ENCODE measurements at regions not wholly inside any gene's neighbourhood (a gene's known extent, or its start where the extent isn't known, plus 50 kb on each side); places are given as distances from the start of the nearest gene placed in this dataset.

DNA sequence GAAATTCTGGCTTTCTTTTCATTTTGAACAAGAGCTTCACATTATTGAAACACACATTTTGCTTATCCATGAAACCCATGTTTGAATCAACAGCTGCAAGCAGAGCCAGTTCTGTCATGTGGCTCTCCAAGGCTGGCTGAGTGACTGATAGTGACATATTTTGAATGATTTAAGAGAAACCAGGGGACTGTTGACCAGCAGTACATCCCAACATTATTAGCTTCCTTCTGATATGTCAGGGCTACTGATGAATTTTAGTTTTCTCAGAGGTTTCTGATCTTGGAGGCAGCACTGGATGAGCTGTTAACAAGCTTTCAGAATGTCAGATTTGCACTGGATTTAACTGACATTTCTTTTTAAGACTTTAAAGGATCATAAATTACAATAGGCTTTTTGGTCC is 74.6 kb upstream of the GRXCR1 start:
- H3K4me1 Mint-ChIP-seq (ENCODE audit: low read depth, unreplicated experiment) = no peaks in the 10 kb centered on the region
- no peak overlapping the region for H3K27ac Mint-ChIP-seq (ENCODE audit: unreplicated experiment)
- ChIA-PET CTCF (interaction anchor here (1.2 kb wide), 1 partner anchor 249 kb away, joined by 3 read pairs; no protein-coding TSS in a partner anchor), POLR2A (no interaction called here)
- no peaks in the 10 kb centered on the region for H3K27me3 ChIP-seq (replicated peaks; ENCODE audit: control insufficient read depth, insufficient read depth, low read length)
- no peaks in the 10 kb centered on the region for H3K36me3 ChIP-seq (ENCODE audit: control insufficient read depth, insufficient read depth, low read length)
- H3K36me3 Mint-ChIP-seq (ENCODE audit: insufficient read depth, unreplicated experiment) = no peaks in the 10 kb centered on the region
- no peaks in the 10 kb centered on the region for H3K9me3 Mint-ChIP-seq (ENCODE audit: unreplicated experiment)
- no peaks in the 10 kb centered on the region for H3K9me3 ChIP-seq
- H3K4me3 ChIP-seq (ENCODE audit: low read depth, low read length) = no peak overlapping the region
- peaks cover 10% of the 10 kb centered on the region for H3K27me3 Mint-ChIP-seq (ENCODE audit: insufficient read depth, unreplicated experiment)
- H3K4me1 ChIP-seq = no peaks in the 10 kb centered on the region
- TF ChIP-seq, protein P1, sequence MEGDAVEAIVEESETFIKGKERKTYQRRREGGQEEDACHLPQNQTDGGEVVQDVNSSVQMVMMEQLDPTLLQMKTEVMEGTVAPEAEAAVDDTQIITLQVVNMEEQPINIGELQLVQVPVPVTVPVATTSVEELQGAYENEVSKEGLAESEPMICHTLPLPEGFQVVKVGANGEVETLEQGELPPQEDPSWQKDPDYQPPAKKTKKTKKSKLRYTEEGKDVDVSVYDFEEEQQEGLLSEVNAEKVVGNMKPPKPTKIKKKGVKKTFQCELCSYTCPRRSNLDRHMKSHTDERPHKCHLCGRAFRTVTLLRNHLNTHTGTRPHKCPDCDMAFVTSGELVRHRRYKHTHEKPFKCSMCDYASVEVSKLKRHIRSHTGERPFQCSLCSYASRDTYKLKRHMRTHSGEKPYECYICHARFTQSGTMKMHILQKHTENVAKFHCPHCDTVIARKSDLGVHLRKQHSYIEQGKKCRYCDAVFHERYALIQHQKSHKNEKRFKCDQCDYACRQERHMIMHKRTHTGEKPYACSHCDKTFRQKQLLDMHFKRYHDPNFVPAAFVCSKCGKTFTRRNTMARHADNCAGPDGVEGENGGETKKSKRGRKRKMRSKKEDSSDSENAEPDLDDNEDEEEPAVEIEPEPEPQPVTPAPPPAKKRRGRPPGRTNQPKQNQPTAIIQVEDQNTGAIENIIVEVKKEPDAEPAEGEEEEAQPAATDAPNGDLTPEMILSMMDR (IDR thresholded peaks at IDR 0.05; ENCODE audit: insufficient read depth in 1 of 2, low read depth in 1 of 2, low read length in 1 of 2, severe bottlenecking in 1 of 2, unreplicated experiment in 1 of 2) = no peak
- H3K4me3 Mint-ChIP-seq (ENCODE audit: unreplicated experiment) = no peak overlapping the region
- BruUV-seq (replicated peaks) = no TSS peak
- intact Hi-C loops (cut with micrococcal nuclease; ENCODE audit: unreplicated experiment) = loop anchor here (1.0 kb wide), 1 partner anchor 250 kb away; no protein-coding TSS in a partner anchor
- DNase-seq = no peak

DNA sequence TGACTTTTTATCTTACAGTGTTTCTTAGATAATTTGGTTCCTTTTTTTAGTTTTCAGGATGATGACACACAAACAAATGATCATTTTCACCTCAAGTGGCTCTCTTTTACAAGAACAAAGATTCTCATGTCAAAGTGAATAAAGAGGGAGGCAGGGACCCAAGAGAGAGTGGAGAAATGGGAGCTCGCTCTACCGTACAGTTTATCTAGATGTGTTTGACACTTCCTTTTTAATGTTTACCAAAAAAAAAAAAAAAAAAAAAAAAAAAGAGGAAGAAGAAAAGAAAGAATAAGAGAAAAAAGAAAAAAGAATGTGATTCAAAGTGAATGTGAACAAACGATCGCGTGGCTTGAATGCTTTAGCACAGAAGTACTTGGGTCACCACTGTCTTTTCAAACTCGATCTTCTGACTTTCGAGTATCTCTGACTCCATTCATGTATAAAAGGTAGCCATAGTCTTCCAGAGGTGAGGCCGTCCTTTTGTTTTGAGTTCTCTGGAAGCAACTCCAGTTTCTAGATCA is 75.6 kb upstream of the GRXCR1 start:
- no peaks in the 10 kb centered on the region for H3K4me1 Mint-ChIP-seq (ENCODE audit: low read depth, unreplicated experiment)
- Histone ChIP-seq H3K27me3 (replicated peaks; ENCODE audit: control insufficient read depth, insufficient read depth, low read length) (no peaks in the 10 kb centered on the region), H3K4me3 (ENCODE audit: low read depth, low read length) (no peak overlapping the region), H3K9me3 (no peaks in the 10 kb centered on the region), H3K36me3 (ENCODE audit: control insufficient read depth, insufficient read depth, low read length) (no peaks in the 10 kb centered on the region), H3K4me1 (no peaks in the 10 kb centered on the region)
- CTCF ChIA-PET = interaction anchor here (0.6 kb wide), 1 partner anchor 247 kb away, joined by 4 read pairs; no protein-coding TSS in a partner anchor
- no peak overlapping the region for H3K4me3 Mint-ChIP-seq (ENCODE audit: unreplicated experiment)
- intact Hi-C loops (cut with micrococcal nuclease; ENCODE audit: unreplicated experiment) = loop anchor here (1.0 kb wide), 1 partner anchor 249 kb away; no protein-coding TSS in a partner anchor
- no TSS peak for BruUV-seq (replicated peaks)
- POLR2A ChIA-PET = no interaction called here
- no peaks in the 10 kb centered on the region for H3K36me3 Mint-ChIP-seq (ENCODE audit: insufficient read depth, unreplicated experiment)
- TF ChIP-seq, protein P1 (IDR thresholded peaks at IDR 0.05; ENCODE audit: insufficient read depth in 1 of 2, low read depth in 1 of 2, low read length in 1 of 2, severe bottlenecking in 1 of 2, unreplicated experiment in 1 of 2) = no peak
- no peak overlapping the region for H3K27ac Mint-ChIP-seq (ENCODE audit: unreplicated experiment)
- no peaks in the 10 kb centered on the region for H3K9me3 Mint-ChIP-seq (ENCODE audit: unreplicated experiment)
- peaks cover 10% of the 10 kb centered on the region for H3K27me3 Mint-ChIP-seq (ENCODE audit: insufficient read depth, unreplicated experiment)
- DNase-seq = no peak

DNA sequence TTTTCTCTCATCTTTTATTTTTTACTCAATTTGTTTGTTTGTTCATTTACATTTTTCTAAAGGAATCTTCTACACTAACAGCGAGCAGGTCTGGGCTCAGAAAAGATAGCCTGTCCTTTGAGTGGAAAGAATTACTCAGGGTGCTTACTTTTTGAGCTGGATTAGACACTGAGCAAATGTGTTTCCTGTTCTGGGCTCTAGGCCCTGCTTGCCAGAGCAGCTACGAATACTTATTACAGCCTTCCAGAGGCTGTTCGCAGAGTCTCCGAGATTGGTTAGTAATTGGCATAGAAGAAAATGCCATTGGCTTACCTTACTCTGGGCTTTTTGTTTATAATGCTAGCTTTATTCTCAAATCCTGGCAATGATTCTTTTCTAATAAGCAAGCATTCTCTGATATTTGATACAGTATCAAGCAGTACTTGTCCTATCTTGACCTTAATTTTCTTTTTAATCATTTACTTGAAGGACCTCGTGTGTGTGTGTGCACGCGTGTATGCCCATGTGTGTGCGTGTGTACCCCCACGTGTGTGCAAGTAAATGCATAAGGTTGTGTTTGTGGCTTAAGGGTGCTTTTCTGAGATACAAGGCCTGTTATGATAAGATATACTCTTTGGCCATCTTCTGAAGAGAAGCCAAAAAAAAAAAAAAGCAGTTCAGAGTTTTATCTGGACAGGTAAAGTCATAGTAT is 76.2 kb upstream of the GRXCR1 start:
- intact Hi-C loops (cut with micrococcal nuclease; ENCODE audit: unreplicated experiment) = no loop called here
- no peak overlapping the region for H3K4me3 ChIP-seq (ENCODE audit: low read depth, low read length)
- H3K9me3 ChIP-seq = no peaks in the 10 kb centered on the region
- TF ChIP-seq, protein P1 (IDR thresholded peaks at IDR 0.05; ENCODE audit: insufficient read depth in 1 of 2, low read depth in 1 of 2, low read length in 1 of 2, severe bottlenecking in 1 of 2, unreplicated experiment in 1 of 2) = no peak
- peaks cover 11% of the 10 kb centered on the region for H3K27me3 Mint-ChIP-seq (ENCODE audit: insufficient read depth, unreplicated experiment)
- H3K36me3 Mint-ChIP-seq (ENCODE audit: insufficient read depth, unreplicated experiment) = no peaks in the 10 kb centered on the region
- no peak overlapping the region for H3K27ac Mint-ChIP-seq (ENCODE audit: unreplicated experiment)
- POLR2A ChIA-PET = no interaction called here
- no peaks in the 10 kb centered on the region for H3K4me1 Mint-ChIP-seq (ENCODE audit: low read depth, unreplicated experiment)
- no peaks in the 10 kb centered on the region for H3K36me3 ChIP-seq (ENCODE audit: control insufficient read depth, insufficient read depth, low read length)
- no peak for DNase-seq
- no peaks in the 10 kb centered on the region for H3K4me1 ChIP-seq
- H3K4me3 Mint-ChIP-seq (ENCODE audit: unreplicated experiment) = no peak overlapping the region
- H3K27me3 ChIP-seq (replicated peaks; ENCODE audit: control insufficient read depth, insufficient read depth, low read length) = no peaks in the 10 kb centered on the region
- BruUV-seq (replicated peaks) = no TSS peak
- H3K9me3 Mint-ChIP-seq (ENCODE audit: unreplicated experiment) = no peaks in the 10 kb centered on the region
- CTCF ChIA-PET = no interaction called here
